Thymus (tissue), 11 donors: ENCODE measurements at regions not wholly inside any gene's neighbourhood (a gene's known extent, or its start where the extent isn't known, plus 50 kb on each side); places are given as distances from the start of the nearest gene placed in this dataset.

Experiments
- DNase-seq, 9 donors: peaks; one replicate each; pipeline ENCODE4 v3.0.0-alpha.2; 2013; ENCODE audit warnings: low spot score in 9 of 9, low read depth in 6 of 9, missing footprints in 1 of 9
- H3K27ac ChIP-seq, 2 donors: one replicate each; pipeline ENCODE4 v1.5.1; 2013; ENCODE audit warnings: control low read depth in 1 of 2, low read depth in 1 of 2, low read length in 1 of 2, mild to moderate bottlenecking in 1 of 2, moderate library complexity in 1 of 2
- H3K27me3 ChIP-seq, 2 donors: one replicate each; pipeline ENCODE4 v1.5.1; 2013; ENCODE audit warnings: low read length in 1 of 2; ENCODE audit not compliant: control insufficient read depth in 2 of 2, insufficient read depth in 1 of 2
- H3K36me3 ChIP-seq, 2 donors: one replicate each; pipeline ENCODE4 v1.5.1; 2013; ENCODE audit warnings: low read length in 1 of 2, mild to moderate bottlenecking in 1 of 2, moderate library complexity in 1 of 2; ENCODE audit not compliant: control insufficient read depth in 2 of 2, insufficient read depth in 2 of 2
- H3K4me1 ChIP-seq, 2 donors: one replicate each; pipeline ENCODE4 v1.5.1; 2013; ENCODE audit warnings: low read length in 2 of 2; ENCODE audit not compliant: control insufficient read depth in 2 of 2, insufficient read depth in 2 of 2
- H3K4me3 ChIP-seq, 2 donors: one replicate each; pipeline ENCODE4 v1.5.1; 2013; ENCODE audit warnings: low read length in 2 of 2, control low read depth in 1 of 2, mild to moderate bottlenecking in 1 of 2
- H3K9me3 ChIP-seq, 2 donors: one replicate each; pipeline ENCODE4 v1.5.1; 2013; ENCODE audit warnings: low read length in 1 of 2, mild to moderate bottlenecking in 1 of 2; ENCODE audit not compliant: control insufficient read depth in 2 of 2, insufficient read depth in 1 of 2
- WGBS: extraction: QIAGEN DNeasy Blood & Tissue Kit; methylation state at CpG from one replicate; pipeline ENCODE4 v1.1.7; 2013; 5-methylcytosine and 5-hydroxymethylcytosine counted together
- donor health status: healthy.

- Histone ChIP-seq H3K27me3 (no peaks in the 10 kb centered on the region), H3K36me3 (no peaks in the 10 kb centered on the region), H3K4me1 (no peaks in the 10 kb centered on the region), H3K4me3 (no peak overlapping the region), H3K9me3 (peaks cover 0 to 4% of the 10 kb centered on the region in 2 donors), H3K27ac (no peak overlapping the region)
- WGBS: 97% methylated on average over 2 of the region's 2 CpGs
- no peak for DNase-seq
Observed at GRCh38 chr1:198472997-198473396, 67.5 kb downstream of the ATP6V1G3 start.

GRCh38 chr1:198472119-198472518 is 68.4 kb downstream of the ATP6V1G3 start:
- no peaks in the 10 kb centered on the region for H3K36me3 ChIP-seq
- H3K4me1 ChIP-seq: no peaks in the 10 kb centered on the region
- DNase-seq: no peak
- WGBS: 100% methylated on average over 1 of the region's 1 CpG
- no peak overlapping the region for H3K27ac ChIP-seq
- peaks cover 0 to 4% of the 10 kb centered on the region in 2 donors for H3K9me3 ChIP-seq
- H3K27me3 ChIP-seq: no peaks in the 10 kb centered on the region
- no peak overlapping the region for H3K4me3 ChIP-seq

- Histone ChIP-seq H3K4me3 (no peak overlapping the region), H3K36me3 (no peaks in the 10 kb centered on the region), H3K27ac (no peak overlapping the region), H3K4me1 (no peaks in the 10 kb centered on the region), H3K9me3 (peaks cover 0 to 4% of the 10 kb centered on the region in 2 donors), H3K27me3 (no peaks in the 10 kb centered on the region)
- WGBS: 97% methylated on average over 2 of the region's 2 CpGs
- DNase-seq: no peak
Observed at GRCh38 chr1:198467907-198468306, 72.6 kb downstream of the ATP6V1G3 start.

- Histone ChIP-seq H3K36me3 (no peaks in the 10 kb centered on the region), H3K4me1 (no peaks in the 10 kb centered on the region), H3K9me3 (peaks cover 0 to 4% of the 10 kb centered on the region in 2 donors), H3K27me3 (no peaks in the 10 kb centered on the region), H3K27ac (no peak overlapping the region), H3K4me3 (no peak overlapping the region)
- peak in 1 of 9 donors; percentile 12 for DNase-seq
- WGBS: 100% methylated on average over 2 of the region's 2 CpGs
Observed at GRCh38 chr1:198467342-198467741, 73.1 kb downstream of the ATP6V1G3 start.

GRCh38 chr1:198465201-198466144 is 75.0 kb downstream of the ATP6V1G3 start:
- DNase-seq: peak; percentile 14 to 76 (median 38)
- WGBS: 47% methylated on average over 3 of the region's 3 CpGs
- no peaks in the 10 kb centered on the region for H3K36me3 ChIP-seq
- H3K9me3 ChIP-seq: no peaks in the 10 kb centered on the region
- no peaks in the 10 kb centered on the region for H3K27me3 ChIP-seq
- no peak overlapping the region for H3K27ac ChIP-seq
- H3K4me3 ChIP-seq: no peak overlapping the region
- H3K4me1 ChIP-seq: no peaks in the 10 kb centered on the region

- no peaks in the 10 kb centered on the region for H3K9me3 ChIP-seq
- H3K36me3 ChIP-seq: no peaks in the 10 kb centered on the region
- no peak overlapping the region for H3K27ac ChIP-seq
- H3K4me1 ChIP-seq: no peaks in the 10 kb centered on the region
- no peaks in the 10 kb centered on the region for H3K27me3 ChIP-seq
- no peak for DNase-seq
- H3K4me3 ChIP-seq: no peak overlapping the region
Observed at GRCh38 chr1:198463709-198464108, 76.8 kb downstream of the ATP6V1G3 start.

- WGBS: 97% methylated on average over 1 of the region's 1 CpG
- no peaks in the 10 kb centered on the region for H3K27me3 ChIP-seq
- no peaks in the 10 kb centered on the region for H3K36me3 ChIP-seq
- H3K4me3 ChIP-seq: no peak overlapping the region
- no peak for DNase-seq
- H3K4me1 ChIP-seq: no peaks in the 10 kb centered on the region
- no peak overlapping the region for H3K27ac ChIP-seq
- H3K9me3 ChIP-seq: no peaks in the 10 kb centered on the region
Observed at GRCh38 chr1:198462365-198463019, 78.0 kb downstream of the ATP6V1G3 start.

- Histone ChIP-seq H3K4me3 (no peak overlapping the region), H3K27me3 (no peaks in the 10 kb centered on the region), H3K4me1 (no peaks in the 10 kb centered on the region), H3K36me3 (no peaks in the 10 kb centered on the region), H3K9me3 (no peaks in the 10 kb centered on the region), H3K27ac (no peak overlapping the region)
- WGBS: 65% methylated on average over 3 of the region's 3 CpGs
- no peak for DNase-seq
Observed at GRCh38 chr1:198455966-198456365, 84.5 kb downstream of the ATP6V1G3 start.

GRCh38 chr1:198449727-198450433 is 90.6 kb downstream of the ATP6V1G3 start:
- H3K27me3 ChIP-seq: no peaks in the 10 kb centered on the region
- no peaks in the 10 kb centered on the region for H3K4me1 ChIP-seq
- H3K9me3 ChIP-seq: no peaks in the 10 kb centered on the region
- H3K27ac ChIP-seq: no peak overlapping the region
- DNase-seq: no peak
- WGBS: 83% methylated on average over 3 of the region's 3 CpGs
- H3K36me3 ChIP-seq: no peaks in the 10 kb centered on the region
- H3K4me3 ChIP-seq: no peak overlapping the region
